ENCODE measurements at regions not wholly inside any gene's neighbourhood (a gene's known extent, or its start where the extent isn't known, plus 50 kb on each side); places are given as distances from the start of the nearest gene placed in this dataset.

- H3K4me3 ChIP-seq (ENCODE audit: low read depth, low read length): no peak overlapping the region
- DNase-seq (ENCODE audit: low read depth): no peak
- no peak for TF ChIP-seq CTCF (IDR thresholded peaks at IDR 0.05; ENCODE audit: insufficient read depth, low read length)
Observed at GRCh38 chrX:84712621-84713020, 210.4 kb upstream of the HDX start.

- DNase-seq (ENCODE audit: low read depth): no peak
- no peak overlapping the region for H3K4me3 ChIP-seq (ENCODE audit: low read depth, low read length)
- TF ChIP-seq CTCF (IDR thresholded peaks at IDR 0.05; ENCODE audit: insufficient read depth, low read length): no peak
Observed at GRCh38 chrX:84715315-84715714, 213.1 kb upstream of the HDX start.

GRCh38 chrX:84717343-84717742, 215.1 kb upstream of the HDX start:
- TF ChIP-seq CTCF (IDR thresholded peaks at IDR 0.05; ENCODE audit: insufficient read depth, low read length): no peak
- no peak overlapping the region for H3K4me3 ChIP-seq (ENCODE audit: low read depth, low read length)
- no peak for DNase-seq (ENCODE audit: low read depth)

- TF ChIP-seq CTCF (IDR thresholded peaks at IDR 0.05; ENCODE audit: insufficient read depth, low read length): no peak
- no peak overlapping the region for H3K4me3 ChIP-seq (ENCODE audit: low read depth, low read length)
- no peak for DNase-seq (ENCODE audit: low read depth)
Observed at GRCh38 chrX:84721416-84721815, 219.2 kb upstream of the HDX start.

GRCh38 chrX:84724576-84724975, 222.3 kb upstream of the HDX start:
- TF ChIP-seq CTCF (IDR thresholded peaks at IDR 0.05; ENCODE audit: insufficient read depth, low read length): no peak
- H3K4me3 ChIP-seq (ENCODE audit: low read depth, low read length): no peak overlapping the region
- DNase-seq (ENCODE audit: low read depth): no peak

GRCh38 chrX:84729408-84729807, 227.2 kb upstream of the HDX start:
- TF ChIP-seq CTCF (IDR thresholded peaks at IDR 0.05; ENCODE audit: insufficient read depth, low read length): no peak
- H3K4me3 ChIP-seq (ENCODE audit: low read depth, low read length): no peak overlapping the region

GRCh38 chrX:84729809-84730208, 227.6 kb upstream of the HDX start:
- H3K4me3 ChIP-seq (ENCODE audit: low read depth, low read length): no peak overlapping the region
- peak; percentile 45 for DNase-seq (ENCODE audit: low read depth)
- peak; percentile 83 for TF ChIP-seq CTCF (IDR thresholded peaks at IDR 0.05; ENCODE audit: insufficient read depth, low read length)

More at GRCh38 chrX:84729408-84729807, 227.2 kb upstream of the HDX start:
- no peak for DNase-seq (ENCODE audit: low read depth)

All from fibroblast of the aortic adventitia (primary cell).